Endothelial cell of umbilical vein (primary cell): ENCODE measurements at regions not wholly inside any gene's neighbourhood (a gene's known extent, or its start where the extent isn't known, plus 50 kb on each side); places are given as distances from the start of the nearest gene placed in this dataset.

Source experiments
- BruUV-seq: library from RNA; stranded (reverse); fragments of 400-500 nt; replicated peaks from 2 replicates; lab custom pipeline; 2021; lab: Mats Ljungman, UMichigan
- CTCF ChIA-PET: fragments of 300-600, 350-600 bp; sonication (Branson Sonifier 250); formaldehyde crosslinking; loops from one replicate; lab custom pipeline; 2021; ENCODE audit warnings: antibody characterized with exemption, inconsistent platforms; lab: Charles Lee
- POLR2A ChIA-PET: fragments of 300-600, 350-600 bp; sonication (Branson Sonifier 250); formaldehyde crosslinking; loops from one replicate; lab custom pipeline; 2021; ENCODE audit warnings: antibody characterized with exemption, inconsistent platforms; lab: Charles Lee
- DNase-seq: peaks from one replicate; pipeline ENCODE4 v3.0.0-alpha.2; 2011; ENCODE audit warnings: low read depth, low spot score
- FAIRE-seq: peaks from 2 replicates; lab custom pipeline; 2011; peaks lifted over from hg19 to GRCh38; lab: Jason Lieb, UNC
- H2AFZ ChIP-seq: 2 replicates; pipeline ENCODE4 v1.6.0; 2012; ENCODE audit warnings: low read depth, low read length, control low read depth, inconsistent platforms
- H3K27ac ChIP-seq: 2 replicates; pipeline ENCODE4 v1.5.1; 2011; ENCODE audit warnings: low read depth, mild to moderate bottlenecking, control low read depth, low read length, moderate library complexity; ENCODE audit not compliant: insufficient read depth
- H3K27me3 ChIP-seq, 2 experiments: 2 replicates each; pipeline versions ENCODE4 v1.6.0 to v1.6.1; 2011; ENCODE audit warnings: low read length in 2 of 2, mixed read lengths in 1 of 2; ENCODE audit not compliant: control insufficient read depth in 2 of 2, insufficient read depth in 2 of 2
- H3K36me3 ChIP-seq, 2 experiments: 2 replicates in 1 of 2; 3 replicates in 1 of 2; pipeline ENCODE4 v1.5.1; 2011; ENCODE audit warnings: low read length in 2 of 2, mild to moderate bottlenecking in 1 of 2, moderate library complexity in 1 of 2; ENCODE audit not compliant: control insufficient read depth in 2 of 2, insufficient read depth in 2 of 2; ENCODE audit errors: extremely low read depth in 1 of 2
- H3K4me1 ChIP-seq: 3 replicates; pipeline ENCODE4 v1.5.1; 2011; ENCODE audit warnings: mild to moderate bottlenecking, low read length; ENCODE audit not compliant: control insufficient read depth, insufficient read depth; ENCODE audit errors: extremely low read depth
- H3K4me2 ChIP-seq: 2 replicates; pipeline ENCODE4 v1.6.1; 2011; ENCODE audit warnings: low read length, control low read depth, mixed read lengths; ENCODE audit not compliant: insufficient read depth
- H3K4me3 ChIP-seq, 3 experiments: fragments of 200-600 bp in 1 of 3; sonication (generic), shearing (Covaris generic) in 1 of 3; replicated peaks in 1 of 3; 2 replicates each; pipeline ENCODE4 v1.5.1; 2011 to 2016; ENCODE audit warnings: control low read depth in 3 of 3, low read length in 3 of 3, mild to moderate bottlenecking in 2 of 3, inconsistent platforms in 1 of 3, low read depth in 1 of 3, moderate library complexity in 1 of 3; ENCODE audit not compliant: insufficient read depth in 1 of 3
- H3K79me2 ChIP-seq: 2 replicates; pipeline ENCODE4 v1.6.0; 2012; ENCODE audit warnings: low read length, inconsistent platforms; ENCODE audit not compliant: control insufficient read depth, insufficient read depth
- H3K9ac ChIP-seq: replicated peaks from 2 replicates; pipeline ENCODE3; 2011; ENCODE audit warnings: low read length, control low read depth; ENCODE audit not compliant: insufficient read depth; ENCODE audit errors: extremely low read depth
- H3K9me1 ChIP-seq: replicated peaks from 3 replicates; pipeline ENCODE4 v1.6.0; 2011; ENCODE audit warnings: mild to moderate bottlenecking, low read length; ENCODE audit not compliant: control insufficient read depth, insufficient read depth; ENCODE audit errors: extremely low read depth
- H3K9me3 ChIP-seq: replicated peaks from 2 replicates; pipeline ENCODE4 v1.5.1; 2012; ENCODE audit warnings: low read length, inconsistent platforms; ENCODE audit not compliant: control insufficient read depth, insufficient read depth
- H4K20me1 ChIP-seq: replicated peaks from 2 replicates; pipeline ENCODE3; 2011; ENCODE audit warnings: mild to moderate bottlenecking, low read length; ENCODE audit not compliant: control insufficient read depth, insufficient read depth; ENCODE audit errors: extremely low read depth
- EZH2 ChIP-seq: IDR thresholded peaks from 2 replicates; pipeline ENCODE4 v1.6.1; 2012; ENCODE audit warnings: borderline replicate concordance, low read depth, mild to moderate bottlenecking, moderate library complexity, low read length, inconsistent platforms; ENCODE audit not compliant: severe bottlenecking
- MAX ChIP-seq: IDR thresholded peaks from 2 replicates; pipeline ENCODE4 v1.6.1; 2011; ENCODE audit not compliant: insufficient read depth, insufficient read length
- MYC ChIP-seq: IDR thresholded peaks from one replicate; pipeline ENCODE4 v1.6.1; 2011; ENCODE audit warnings: mild to moderate bottlenecking, low read depth, low read length
- POLR2A ChIP-seq: IDR thresholded peaks from 2 replicates; pipeline ENCODE4 v1.6.1; 2012; ENCODE audit warnings: low read depth, mild to moderate bottlenecking, control low read depth, low read length
- dilution Hi-C: fragments of 300-500 bp; cut with MboI; formaldehyde crosslinking; loops from one replicate; pipeline ENCODE4 v1.15.0; 2019; ENCODE audit warnings: low sequenced_read_pairs; ENCODE audit not compliant: extremely low pct_ligation_motif_present
- intact Hi-C: fragments of 100-400 bp; cut with micrococcal nuclease; formaldehyde crosslinking; loops from one replicate; pipeline ENCODE4 v1.10.0; 2022
- TF ChIP-seq, protein P1 (sequence below), 2 donors: IDR thresholded peaks; 1 replicate in 1 of 2; 2 replicates in 1 of 2; pipeline ENCODE4 v1.5.1; 2011; ENCODE audit warnings: low read length in 2 of 2, mild to moderate bottlenecking in 2 of 2, moderate library complexity in 2 of 2, control low read depth in 1 of 2, inconsistent platforms in 1 of 2, low read depth in 1 of 2; ENCODE audit not compliant: insufficient read depth in 1 of 2; ENCODE audit errors: extremely low read depth in 1 of 2

GRCh38 chr22:22811016-22812009, 76.3 kb upstream of the IGLL5 start:
- ChIA-PET CTCF (interaction anchor here (0.8 to 5.2 kb wide), 12 partner anchors 8 to 149 kb away, joined by 3 to 72 read pairs (median 4); no protein-coding TSS in a partner anchor), POLR2A (no interaction called here)
- Histone ChIP-seq H3K27me3 (peaks cover 8 to 16% of the 10 kb centered on the region in 2 experiments), H4K20me1 (no peaks in the 10 kb centered on the region), H3K79me2 (no peaks in the 10 kb centered on the region), H3K4me3 (no peak overlapping the region), H3K36me3 (no peaks in the 10 kb centered on the region), H3K9me1 (no peaks in the 10 kb centered on the region), H3K4me1 (no peaks in the 10 kb centered on the region), H3K9ac (no peak overlapping the region), H3K4me2 (no peak overlapping the region), H3K9me3 (no peaks in the 10 kb centered on the region), H3K27ac (no peak overlapping the region), H2AFZ (no peak overlapping the region)
- FAIRE-seq (no peak), DNase-seq (no peak)
- TF ChIP-seq EZH2: no peak
- no peak for TF ChIP-seq MAX
- TF ChIP-seq, protein P1, sequence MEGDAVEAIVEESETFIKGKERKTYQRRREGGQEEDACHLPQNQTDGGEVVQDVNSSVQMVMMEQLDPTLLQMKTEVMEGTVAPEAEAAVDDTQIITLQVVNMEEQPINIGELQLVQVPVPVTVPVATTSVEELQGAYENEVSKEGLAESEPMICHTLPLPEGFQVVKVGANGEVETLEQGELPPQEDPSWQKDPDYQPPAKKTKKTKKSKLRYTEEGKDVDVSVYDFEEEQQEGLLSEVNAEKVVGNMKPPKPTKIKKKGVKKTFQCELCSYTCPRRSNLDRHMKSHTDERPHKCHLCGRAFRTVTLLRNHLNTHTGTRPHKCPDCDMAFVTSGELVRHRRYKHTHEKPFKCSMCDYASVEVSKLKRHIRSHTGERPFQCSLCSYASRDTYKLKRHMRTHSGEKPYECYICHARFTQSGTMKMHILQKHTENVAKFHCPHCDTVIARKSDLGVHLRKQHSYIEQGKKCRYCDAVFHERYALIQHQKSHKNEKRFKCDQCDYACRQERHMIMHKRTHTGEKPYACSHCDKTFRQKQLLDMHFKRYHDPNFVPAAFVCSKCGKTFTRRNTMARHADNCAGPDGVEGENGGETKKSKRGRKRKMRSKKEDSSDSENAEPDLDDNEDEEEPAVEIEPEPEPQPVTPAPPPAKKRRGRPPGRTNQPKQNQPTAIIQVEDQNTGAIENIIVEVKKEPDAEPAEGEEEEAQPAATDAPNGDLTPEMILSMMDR (IDR thresholded peaks at IDR 0.05; ENCODE audit: extremely low read depth in 1 of 2, insufficient read depth in 1 of 2, low read depth in 1 of 2, low read length in 2 of 2): no peak
- no peak for TF ChIP-seq POLR2A
- TF ChIP-seq MYC: no peak
- BruUV-seq: no TSS peak
- dilution Hi-C loops (no loop called here), intact Hi-C loops (no loop called here)
